GM18909 (cell line): ENCODE measurements at regions not wholly inside any gene's neighbourhood (a gene's known extent, or its start where the extent isn't known, plus 50 kb on each side); places are given as distances from the start of the nearest gene placed in this dataset.
A peak's percentile ranks its signal among the peaks of the same experiment; 100 is the strongest.

Experiments used
- ATAC-seq: cut with Tn5 transposase; IDR thresholded peaks from one replicate; pipeline ENCODE4 v1.9.1; 2021; ENCODE audit warnings: mild to moderate bottlenecking; ENCODE audit not compliant: unreplicated experiment, poor library complexity

GRCh38 chr16:48105976-48106375 is 49.8 kb downstream of the ABCC12 start:
- ATAC-seq, result no peak

GRCh38 chr16:48105456-48105855 is 50.3 kb downstream of the ABCC12 start:
- no peak for ATAC-seq

GRCh38 chr16:48103591-48103990 is 52.2 kb downstream of the ABCC12 start:
- ATAC-seq, result no peak

GRCh38 chr16:48102083-48103008 is 53.4 kb downstream of the ABCC12 start:
- ATAC-seq, result no peak

- ATAC-seq, result peak; percentile 54
Observed at GRCh38 chr16:48101069-48101674, 54.6 kb downstream of the ABCC12 start.

GRCh38 chr16:48099455-48099854 is 56.3 kb downstream of the ABCC12 start:
- no peak for ATAC-seq

GRCh38 chr16:48098472-48098871 is 57.3 kb downstream of the ABCC12 start:
- ATAC-seq, result no peak

- ATAC-seq, result no peak
Observed at GRCh38 chr16:48091117-48091516, 64.7 kb downstream of the ABCC12 start.

- no peak for ATAC-seq
Observed at GRCh38 chr16:48089053-48089792, 66.6 kb downstream of the ABCC12 start.

- ATAC-seq, result no peak
Observed at GRCh38 chr16:48087639-48088038, 68.2 kb downstream of the ABCC12 start.

GRCh38 chr16:48086422-48086821 is 69.4 kb downstream of the ABCC12 start:
- no peak for ATAC-seq

GRCh38 chr16:48085729-48086128 is 70.1 kb downstream of the ABCC12 start:
- ATAC-seq, result no peak

- no peak for ATAC-seq
Observed at GRCh38 chr16:48084826-48085225, 71.0 kb downstream of the ABCC12 start.

GRCh38 chr16:48082516-48082915 is 73.3 kb downstream of the ABCC12 start:
- no peak for ATAC-seq

- no peak for ATAC-seq
Observed at GRCh38 chr16:48081656-48082055, 74.1 kb downstream of the ABCC12 start.

GRCh38 chr16:48076455-48077012 is 79.3 kb downstream of the ABCC12 start:
- ATAC-seq, result no peak

- ATAC-seq, result no peak
Observed at GRCh38 chr16:48075398-48075797, 80.4 kb downstream of the ABCC12 start.

GRCh38 chr16:48067388-48067787 is 88.4 kb downstream of the ABCC12 start:
- no peak for ATAC-seq

- ATAC-seq, result no peak
Observed at GRCh38 chr16:48064971-48065370, 90.8 kb downstream of the ABCC12 start.

GRCh38 chr16:48062681-48063080 is 93.1 kb downstream of the ABCC12 start:
- no peak for ATAC-seq

GRCh38 chr16:48059936-48060335 is 95.9 kb downstream of the ABCC12 start:
- ATAC-seq, result no peak
